GM23338 (cell line): ENCODE measurements at regions not wholly inside any gene's neighbourhood (a gene's known extent, or its start where the extent isn't known, plus 50 kb on each side); places are given as distances from the start of the nearest gene placed in this dataset.

Source experiments
- ATAC-seq: fragments of 200-7000 bp; cut with Tn5 transposase; 3 replicates; pipeline ENCODE4 v1.9.1; 2020
- DNase-seq: peaks from one replicate; pipeline ENCODE4 v3.0.0-alpha.2; 2015; ENCODE audit warnings: low spot score
- H2AFZ ChIP-seq: fragments of 200-600 bp; sonication (generic); 2 replicates; pipeline ENCODE4 v1.8.0; 2016; ENCODE audit warnings: antibody characterized with exemption, mild to moderate bottlenecking, moderate library complexity
- H3F3A ChIP-seq: fragments of 200-600 bp; sonication (generic); replicated peaks from 2 replicates; pipeline ENCODE4 v1.8.0; 2017; ENCODE audit warnings: antibody characterized with exemption, mixed run types, low read depth
- H3K27ac ChIP-seq: fragments of 200-600 bp; sonication (generic); 2 replicates; pipeline ENCODE4 v1.6.1; 2016; ENCODE audit warnings: low read depth
- H3K27me3 ChIP-seq: fragments of 200-600 bp; sonication (generic); 2 replicates; pipeline ENCODE4 v1.8.0; 2016; ENCODE audit warnings: mild to moderate bottlenecking, mixed run types, moderate library complexity; ENCODE audit not compliant: insufficient read depth
- H3K36me3 ChIP-seq: fragments of 200-600 bp; sonication (generic); 2 replicates; pipeline ENCODE4 v1.8.0; 2016; ENCODE audit warnings: mild to moderate bottlenecking; ENCODE audit not compliant: insufficient read depth
- H3K4me1 ChIP-seq: fragments of 200-600 bp; sonication (generic); 2 replicates; pipeline ENCODE4 v1.8.0; 2016; ENCODE audit warnings: mild to moderate bottlenecking, moderate library complexity; ENCODE audit not compliant: insufficient read depth
- H3K4me2 ChIP-seq: fragments of 200-600 bp; sonication (generic); 2 replicates; pipeline ENCODE4 v1.7.1; 2017; ENCODE audit warnings: mixed run types
- H3K4me3 ChIP-seq: fragments of 200-600 bp; sonication (generic); 2 replicates; pipeline ENCODE4 v1.6.1; 2016; ENCODE audit warnings: mixed run types
- H3K79me2 ChIP-seq: fragments of 200-600 bp; sonication (generic); replicated peaks from 2 replicates; pipeline ENCODE4 v1.8.0; 2017; ENCODE audit warnings: mild to moderate bottlenecking; ENCODE audit not compliant: insufficient read depth
- H3K9me2 ChIP-seq: fragments of 200-600 bp; sonication (generic); 2 replicates; pipeline ENCODE4 v1.8.0; 2017; ENCODE audit not compliant: insufficient read depth
- H4K20me1 ChIP-seq: fragments of 200-600 bp; sonication (generic); replicated peaks from 2 replicates; pipeline ENCODE4 v1.8.0; 2017; ENCODE audit warnings: mild to moderate bottlenecking; ENCODE audit not compliant: insufficient read depth
- H3K27ac Mint-ChIP-seq: 2 replicates; pipeline ENCODE4 v1.8.0; 2020; ENCODE audit warnings: inconsistent platforms, mild to moderate bottlenecking, moderate library complexity, mixed read lengths
- H3K27me3 Mint-ChIP-seq: 3 replicates; pipeline ENCODE4 v1.8.0; 2022; ENCODE audit warnings: low read depth, mild to moderate bottlenecking, moderate library complexity, mixed read lengths, inconsistent platforms; ENCODE audit not compliant: insufficient read depth, poor library complexity
- H3K36me3 Mint-ChIP-seq: 3 replicates; pipeline ENCODE4 v1.8.0; 2021; ENCODE audit warnings: low read depth, mild to moderate bottlenecking, inconsistent platforms, moderate library complexity, mixed read lengths
- H3K4me1 Mint-ChIP-seq: 3 replicates; pipeline ENCODE4 v1.8.0; 2020; ENCODE audit warnings: mild to moderate bottlenecking, inconsistent platforms, mixed read lengths
- H3K4me3 Mint-ChIP-seq: 3 replicates; pipeline ENCODE4 v1.8.0; 2021; ENCODE audit warnings: moderate library complexity, mild to moderate bottlenecking, inconsistent platforms, mixed read lengths
- H3K9me3 Mint-ChIP-seq: 3 replicates; pipeline ENCODE4 v1.8.0; 2020; ENCODE audit warnings: moderate library complexity, mild to moderate bottlenecking, inconsistent platforms, mixed read lengths
- CTCF ChIP-seq, 2 experiments: fragments of 200-600 bp in 1 of 2; sonication (generic) in 1 of 2; conservative IDR thresholded peaks; 2 replicates each; pipeline versions ENCODE4 v1.5.1 to v1.6.1; 2016 to 2017; ENCODE audit warnings: antibody characterized with exemption in 2 of 2, low read depth in 2 of 2, mild to moderate bottlenecking in 2 of 2, moderate library complexity in 1 of 2
- ETS1 ChIP-seq: IDR thresholded peaks from 2 replicates; pipeline ENCODE4 v1.6.1; 2016; ENCODE audit warnings: antibody characterized with exemption
- EZH2 ChIP-seq: fragments of 200-600 bp; sonication (generic); IDR thresholded peaks from one replicate; pipeline ENCODE4 v1.8.0; 2017; ENCODE audit warnings: antibody characterized with exemption, mild to moderate bottlenecking, low read depth; ENCODE audit not compliant: unreplicated experiment
- JUNB ChIP-seq: IDR thresholded peaks from one replicate; pipeline ENCODE4 v1.6.1; 2016; ENCODE audit warnings: antibody characterized with exemption; ENCODE audit not compliant: unreplicated experiment
- NANOG ChIP-seq: IDR thresholded peaks from 2 replicates; pipeline ENCODE4 v1.6.1; 2016; ENCODE audit warnings: antibody characterized with exemption, borderline replicate concordance
- REST ChIP-seq: IDR thresholded peaks from one replicate; pipeline ENCODE4 v1.6.1; 2018; ENCODE audit warnings: antibody characterized with exemption; ENCODE audit not compliant: unreplicated experiment
- ZNF114 ChIP-seq: fragments of 250-450 bp; sonication (Bioruptor Pico); IDR thresholded peaks from 2 replicates; pipeline ENCODE4 v1.5.0; 2020; ENCODE audit warnings: mild to moderate bottlenecking, moderate library complexity
- ZNF331 ChIP-seq: fragments of 250-450 bp; sonication (Bioruptor Pico); IDR thresholded peaks from 2 replicates; pipeline ENCODE4 v1.5.0; 2020; ENCODE audit warnings: low read depth, mild to moderate bottlenecking, moderate library complexity
- TF ChIP-seq, protein P1 (sequence below): fragments of 250-450 bp; sonication (Bioruptor Pico); IDR thresholded peaks from 2 replicates; pipeline ENCODE4 v1.5.0; 2020; ENCODE audit warnings: mild to moderate bottlenecking, moderate library complexity

DNA sequence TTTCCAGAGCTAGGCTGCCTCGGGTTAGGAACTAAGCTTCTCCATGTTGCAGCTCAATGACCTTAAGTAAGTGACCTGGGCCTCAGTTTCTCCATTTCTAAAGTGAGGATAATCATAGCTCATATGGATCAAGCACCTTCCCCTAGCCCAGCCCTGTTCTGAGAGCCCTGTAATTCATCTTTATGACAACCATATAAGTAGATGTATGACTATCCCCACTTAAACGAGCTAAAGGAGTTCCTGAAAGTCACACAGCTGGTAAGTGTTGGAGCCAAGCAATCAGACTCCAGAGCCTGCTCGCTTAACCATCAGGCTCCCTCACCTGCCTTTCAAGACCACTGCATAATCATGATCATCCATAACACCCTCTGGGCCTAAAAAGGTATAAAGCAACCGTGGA lies 135.4 kb downstream of the SP3 start (continued):
- TF ChIP-seq, protein P1, sequence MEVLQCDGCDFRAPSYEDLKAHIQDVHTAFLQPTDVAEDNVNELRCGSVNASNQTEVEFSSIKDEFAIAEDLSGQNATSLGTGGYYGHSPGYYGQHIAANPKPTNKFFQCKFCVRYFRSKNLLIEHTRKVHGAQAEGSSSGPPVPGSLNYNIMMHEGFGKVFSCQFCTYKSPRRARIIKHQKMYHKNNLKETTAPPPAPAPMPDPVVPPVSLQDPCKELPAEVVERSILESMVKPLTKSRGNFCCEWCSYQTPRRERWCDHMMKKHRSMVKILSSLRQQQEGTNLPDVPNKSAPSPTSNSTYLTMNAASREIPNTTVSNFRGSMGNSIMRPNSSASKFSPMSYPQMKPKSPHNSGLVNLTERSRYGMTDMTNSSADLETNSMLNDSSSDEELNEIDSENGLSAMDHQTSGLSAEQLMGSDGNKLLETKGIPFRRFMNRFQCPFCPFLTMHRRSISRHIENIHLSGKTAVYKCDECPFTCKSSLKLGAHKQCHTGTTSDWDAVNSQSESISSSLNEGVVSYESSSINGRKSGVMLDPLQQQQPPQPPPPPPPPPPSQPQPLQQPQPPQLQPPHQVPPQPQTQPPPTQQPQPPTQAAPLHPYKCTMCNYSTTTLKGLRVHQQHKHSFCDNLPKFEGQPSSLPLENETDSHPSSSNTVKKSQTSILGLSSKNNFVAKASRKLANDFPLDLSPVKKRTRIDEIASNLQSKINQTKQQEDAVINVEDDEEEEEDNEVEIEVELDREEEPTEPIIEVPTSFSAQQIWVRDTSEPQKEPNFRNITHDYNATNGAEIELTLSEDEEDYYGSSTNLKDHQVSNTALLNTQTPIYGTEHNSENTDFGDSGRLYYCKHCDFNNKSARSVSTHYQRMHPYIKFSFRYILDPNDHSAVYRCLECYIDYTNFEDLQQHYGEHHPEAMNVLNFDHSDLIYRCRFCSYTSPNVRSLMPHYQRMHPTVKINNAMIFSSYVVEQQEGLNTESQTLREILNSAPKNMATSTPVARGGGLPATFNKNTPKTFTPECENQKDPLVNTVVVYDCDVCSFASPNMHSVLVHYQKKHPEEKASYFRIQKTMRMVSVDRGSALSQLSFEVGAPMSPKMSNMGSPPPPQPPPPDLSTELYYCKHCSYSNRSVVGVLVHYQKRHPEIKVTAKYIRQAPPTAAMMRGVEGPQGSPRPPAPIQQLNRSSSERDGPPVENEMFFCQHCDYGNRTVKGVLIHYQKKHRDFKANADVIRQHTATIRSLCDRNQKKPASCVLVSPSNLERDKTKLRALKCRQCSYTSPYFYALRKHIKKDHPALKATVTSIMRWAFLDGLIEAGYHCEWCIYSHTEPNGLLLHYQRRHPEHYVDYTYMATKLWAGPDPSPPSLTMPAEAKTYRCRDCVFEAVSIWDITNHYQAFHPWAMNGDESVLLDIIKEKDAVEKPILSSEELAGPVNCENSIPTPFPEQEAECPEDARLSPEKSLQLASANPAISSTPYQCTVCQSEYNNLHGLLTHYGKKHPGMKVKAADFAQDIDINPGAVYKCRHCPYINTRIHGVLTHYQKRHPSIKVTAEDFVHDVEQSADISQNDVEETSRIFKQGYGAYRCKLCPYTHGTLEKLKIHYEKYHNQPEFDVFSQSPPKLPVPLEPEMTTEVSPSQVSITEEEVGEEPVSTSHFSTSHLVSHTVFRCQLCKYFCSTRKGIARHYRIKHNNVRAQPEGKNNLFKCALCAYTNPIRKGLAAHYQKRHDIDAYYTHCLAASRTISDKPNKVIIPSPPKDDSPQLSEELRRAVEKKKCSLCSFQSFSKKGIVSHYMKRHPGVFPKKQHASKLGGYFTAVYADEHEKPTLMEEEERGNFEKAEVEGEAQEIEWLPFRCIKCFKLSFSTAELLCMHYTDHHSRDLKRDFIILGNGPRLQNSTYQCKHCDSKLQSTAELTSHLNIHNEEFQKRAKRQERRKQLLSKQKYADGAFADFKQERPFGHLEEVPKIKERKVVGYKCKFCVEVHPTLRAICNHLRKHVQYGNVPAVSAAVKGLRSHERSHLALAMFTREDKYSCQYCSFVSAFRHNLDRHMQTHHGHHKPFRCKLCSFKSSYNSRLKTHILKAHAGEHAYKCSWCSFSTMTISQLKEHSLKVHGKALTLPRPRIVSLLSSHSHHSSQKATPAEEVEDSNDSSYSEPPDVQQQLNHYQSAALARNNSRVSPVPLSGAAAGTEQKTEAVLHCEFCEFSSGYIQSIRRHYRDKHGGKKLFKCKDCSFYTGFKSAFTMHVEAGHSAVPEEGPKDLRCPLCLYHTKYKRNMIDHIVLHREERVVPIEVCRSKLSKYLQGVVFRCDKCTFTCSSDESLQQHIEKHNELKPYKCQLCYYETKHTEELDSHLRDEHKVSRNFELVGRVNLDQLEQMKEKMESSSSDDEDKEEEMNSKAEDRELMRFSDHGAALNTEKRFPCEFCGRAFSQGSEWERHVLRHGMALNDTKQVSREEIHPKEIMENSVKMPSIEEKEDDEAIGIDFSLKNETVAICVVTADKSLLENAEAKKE (CRISPR knock-in tag) = no peak
- TF ChIP-seq ZNF114 (CRISPR knock-in tag) (no peak), ETS1 (no peak), ZNF331 (CRISPR knock-in tag) (no peak)

DNA sequence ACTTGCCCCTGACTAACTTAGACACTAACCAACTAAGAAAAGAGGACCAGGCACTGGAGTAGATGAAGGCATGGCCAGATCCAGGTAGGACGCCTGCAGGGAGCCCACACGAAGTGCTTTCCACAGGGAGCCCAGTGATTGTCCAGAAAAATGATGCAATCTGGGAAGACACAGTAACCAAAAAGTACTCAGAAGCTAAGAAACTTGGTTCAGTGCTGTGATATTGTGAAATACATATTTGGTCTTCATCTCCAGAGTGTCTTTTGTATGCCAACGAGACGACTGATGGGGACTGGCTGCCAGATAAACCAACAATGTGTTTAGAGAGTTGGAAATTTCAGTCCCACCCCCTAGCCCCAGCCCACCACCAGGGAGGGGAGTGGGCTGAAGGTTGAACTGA lies 135.0 kb downstream of the SP3 start:
- ATAC-seq = no peak
- H3K27ac ChIP-seq = no peak overlapping the region
- TF ChIP-seq REST (no peak), ETS1 (no peak), CTCF (conservative IDR thresholded peaks at IDR 0.05; ENCODE audit: low read depth in 2 of 2) (no peak), JUNB (no peak), NANOG (no peak), EZH2 (no peak)

More for the DNA sequence above, 135.0 kb downstream of the SP3 start:
- H4K20me1 ChIP-seq = no peaks in the 10 kb centered on the region
- no peak for DNase-seq
- no peaks in the 10 kb centered on the region for H3K79me2 ChIP-seq
- H3K27ac Mint-ChIP-seq = 0 out of 2 replicates have a peak overlapping the region, but pooled peaks have one; percentile 20
- H3K36me3 ChIP-seq = no peaks in the 10 kb centered on the region
- H3F3A ChIP-seq = no peaks in the 10 kb centered on the region
- peaks cover 2% of the 10 kb centered on the region for H3K27me3 Mint-ChIP-seq
- no peaks in the 10 kb centered on the region for H3K4me1 ChIP-seq
- H3K9me2 ChIP-seq = no peaks in the 10 kb centered on the region
- no peak overlapping the region for H3K4me2 ChIP-seq
- no peak overlapping the region for H2AFZ ChIP-seq
- peaks cover 5% of the 10 kb centered on the region; the same call in 1 of the 3 replicates for H3K4me1 Mint-ChIP-seq
- H3K4me3 Mint-ChIP-seq = no peak overlapping the region
- no peaks in the 10 kb centered on the region for H3K36me3 Mint-ChIP-seq
- no peak overlapping the region for H3K4me3 ChIP-seq
- H3K9me3 Mint-ChIP-seq = peaks cover 11% of the 10 kb centered on the region; the same call in 2 of the 3 replicates
- no peaks in the 10 kb centered on the region for H3K27me3 ChIP-seq
